Thoracic aorta (tissue), 2 donors: ENCODE measurements at regions not wholly inside any gene's neighbourhood (a gene's known extent, or its start where the extent isn't known, plus 50 kb on each side); places are given as distances from the start of the nearest gene placed in this dataset.

Source experiments
- ATAC-seq: fragments of 150-250 bp; one replicate; pipeline ENCODE4 v1.8.0; 2017; ENCODE audit warnings: low read depth; ENCODE audit not compliant: insufficient number of reproducible peaks, low FRiP score
- DNase-seq: peaks from one replicate; pipeline ENCODE4 v3.0.0-alpha.2; 2020; ENCODE audit warnings: low spot score
- H3K27ac ChIP-seq, 2 donors: fragments of 200-600 bp; sonication (generic); 1 replicate in 1 of 2; 2 replicates in 1 of 2; pipeline ENCODE4 v1.5.1; 2016; ENCODE audit warnings: mild to moderate bottlenecking in 2 of 2, moderate library complexity in 2 of 2
- H3K27me3 ChIP-seq: fragments of 200-600 bp; sonication (generic); replicated peaks from 2 replicates; pipeline ENCODE4 v1.6.0; 2016; ENCODE audit warnings: mild to moderate bottlenecking; ENCODE audit not compliant: insufficient read depth
- H3K36me3 ChIP-seq: fragments of 200-600 bp; sonication (generic); one replicate; pipeline ENCODE4 v1.5.1; 2016
- H3K4me1 ChIP-seq, 2 donors: fragments of 200-600 bp; sonication (generic); 1 replicate in 1 of 2; 2 replicates in 1 of 2; pipeline versions ENCODE4 v1.5.1 to v1.6.0; 2016; ENCODE audit warnings: low read depth in 2 of 2, mild to moderate bottlenecking in 1 of 2; ENCODE audit not compliant: control insufficient read depth in 1 of 2
- H3K4me3 ChIP-seq: fragments of 200-600 bp; sonication (generic); 2 replicates; pipeline ENCODE4 v1.5.1; 2016; ENCODE audit warnings: mild to moderate bottlenecking
- H3K9me3 ChIP-seq: fragments of 200-600 bp; sonication (generic); 2 replicates; pipeline ENCODE4 v1.5.1; 2016
- CTCF ChIP-seq: fragments of 200-600 bp; sonication (generic); IDR thresholded peaks from one replicate; pipeline ENCODE4 v1.5.1; 2019; ENCODE audit warnings: antibody characterized with exemption

- H3K27me3 ChIP-seq = no peaks in the 10 kb centered on the region
- no peaks in the 10 kb centered on the region for H3K9me3 ChIP-seq
- no peak overlapping the region for H3K4me3 ChIP-seq
- H3K36me3 ChIP-seq = no peaks in the 10 kb centered on the region
- no peak for TF ChIP-seq CTCF
- no peak for DNase-seq
- ATAC-seq = no peak
- no peak overlapping the region for H3K27ac ChIP-seq
- no peaks in the 10 kb centered on the region for H3K4me1 ChIP-seq
Observed at GRCh38 chr18:70507970-70508369, 219.1 kb downstream of the SOCS6 start.

GRCh38 chr18:70506511-70506910 is 217.7 kb downstream of the SOCS6 start:
- Histone ChIP-seq H3K36me3 (no peaks in the 10 kb centered on the region), H3K4me3 (no peak overlapping the region), H3K27ac (no peak overlapping the region), H3K27me3 (no peaks in the 10 kb centered on the region), H3K4me1 (no peaks in the 10 kb centered on the region), H3K9me3 (no peaks in the 10 kb centered on the region)
- TF ChIP-seq CTCF = no peak
- DNase-seq (no peak), ATAC-seq (no peak)

GRCh38 chr18:70503060-70503459 is 214.2 kb downstream of the SOCS6 start:
- Histone ChIP-seq H3K27me3 (no peaks in the 10 kb centered on the region), H3K4me1 (no peaks in the 10 kb centered on the region), H3K27ac (no peak overlapping the region), H3K36me3 (no peaks in the 10 kb centered on the region), H3K9me3 (no peaks in the 10 kb centered on the region), H3K4me3 (no peak overlapping the region)
- ATAC-seq (no peak), DNase-seq (no peak)
- no peak for TF ChIP-seq CTCF

- no peak for TF ChIP-seq CTCF
- H3K4me1 ChIP-seq = no peaks in the 10 kb centered on the region
- H3K36me3 ChIP-seq = no peaks in the 10 kb centered on the region
- no peak overlapping the region for H3K4me3 ChIP-seq
- H3K27ac ChIP-seq = no peak overlapping the region
- DNase-seq (no peak), ATAC-seq (no peak)
- no peaks in the 10 kb centered on the region for H3K27me3 ChIP-seq
- no peaks in the 10 kb centered on the region for H3K9me3 ChIP-seq
Observed at GRCh38 chr18:70501358-70501757, 212.5 kb downstream of the SOCS6 start.

- no peak overlapping the region for H3K4me3 ChIP-seq
- no peak overlapping the region for H3K27ac ChIP-seq
- no peak for ATAC-seq
- no peaks in the 10 kb centered on the region for H3K9me3 ChIP-seq
- DNase-seq = no peak
- no peaks in the 10 kb centered on the region for H3K36me3 ChIP-seq
- no peak for TF ChIP-seq CTCF
- H3K4me1 ChIP-seq = no peaks in the 10 kb centered on the region
- H3K27me3 ChIP-seq = no peaks in the 10 kb centered on the region
Observed at GRCh38 chr18:70500748-70501147, 211.9 kb downstream of the SOCS6 start.
